ENCODE measurements at regions not wholly inside any gene's neighbourhood (a gene's known extent, or its start where the extent isn't known, plus 50 kb on each side); places are given as distances from the start of the nearest gene placed in this dataset.

DNA sequence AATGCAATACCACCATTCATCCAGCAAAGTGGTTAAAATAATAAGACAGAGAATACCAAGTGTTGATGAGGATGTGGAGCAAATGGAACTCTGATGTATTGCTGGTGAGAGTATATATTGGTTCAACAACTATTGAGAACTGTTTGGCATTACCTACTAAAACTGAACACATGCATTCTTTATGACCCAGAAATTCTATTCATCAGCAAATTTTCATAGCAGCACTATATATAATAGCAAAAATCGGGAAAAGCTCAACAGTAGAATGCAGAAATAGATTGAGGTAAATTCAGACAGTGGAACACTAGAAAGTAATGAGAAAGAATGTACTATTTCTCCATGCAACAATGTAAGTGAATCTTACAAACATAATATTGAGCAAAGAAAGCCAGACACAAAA lies 62.2 kb upstream of the FOXP4 start:
- TF ChIP-seq, protein P1, sequence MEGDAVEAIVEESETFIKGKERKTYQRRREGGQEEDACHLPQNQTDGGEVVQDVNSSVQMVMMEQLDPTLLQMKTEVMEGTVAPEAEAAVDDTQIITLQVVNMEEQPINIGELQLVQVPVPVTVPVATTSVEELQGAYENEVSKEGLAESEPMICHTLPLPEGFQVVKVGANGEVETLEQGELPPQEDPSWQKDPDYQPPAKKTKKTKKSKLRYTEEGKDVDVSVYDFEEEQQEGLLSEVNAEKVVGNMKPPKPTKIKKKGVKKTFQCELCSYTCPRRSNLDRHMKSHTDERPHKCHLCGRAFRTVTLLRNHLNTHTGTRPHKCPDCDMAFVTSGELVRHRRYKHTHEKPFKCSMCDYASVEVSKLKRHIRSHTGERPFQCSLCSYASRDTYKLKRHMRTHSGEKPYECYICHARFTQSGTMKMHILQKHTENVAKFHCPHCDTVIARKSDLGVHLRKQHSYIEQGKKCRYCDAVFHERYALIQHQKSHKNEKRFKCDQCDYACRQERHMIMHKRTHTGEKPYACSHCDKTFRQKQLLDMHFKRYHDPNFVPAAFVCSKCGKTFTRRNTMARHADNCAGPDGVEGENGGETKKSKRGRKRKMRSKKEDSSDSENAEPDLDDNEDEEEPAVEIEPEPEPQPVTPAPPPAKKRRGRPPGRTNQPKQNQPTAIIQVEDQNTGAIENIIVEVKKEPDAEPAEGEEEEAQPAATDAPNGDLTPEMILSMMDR (IDR thresholded peaks at IDR 0.05), result no peak
- TF ChIP-seq ZC3H11A (IDR thresholded peaks at IDR 0.05) (no peak), CHD4 (IDR thresholded peaks at IDR 0.05; ENCODE audit: borderline replicate concordance) (no peak), POLR2AphosphoS2 (conservative IDR thresholded peaks at IDR 0.05; ENCODE audit: low read length) (no peak), POLR2A (IDR thresholded peaks at IDR 0.05; ENCODE audit: low read length) (no peak)
